IMR-90 (cell line): ENCODE measurements at regions not wholly inside any gene's neighbourhood (a gene's known extent, or its start where the extent isn't known, plus 50 kb on each side); places are given as distances from the start of the nearest gene placed in this dataset.

Source experiments
- CEBPB ChIP-seq: IDR thresholded peaks from 2 replicates; pipeline ENCODE4 v1.6.1; 2012; ENCODE audit warnings: low read depth, low read length, improper control_type of control experiment
- CTCF ChIP-seq: conservative IDR thresholded peaks from 2 replicates; pipeline ENCODE4 v1.5.1; 2012; ENCODE audit warnings: mild to moderate bottlenecking, low read depth, low read length, improper control_type of control experiment
- ELK1 ChIP-seq: fragments of 150-350 bp; IDR thresholded peaks from 2 replicates; pipeline ENCODE4 v1.6.1; 2016; ENCODE audit warnings: low read depth, mild to moderate bottlenecking, low read length, moderate library complexity, borderline replicate concordance
- FOS ChIP-seq: fragments of 150-350 bp; IDR thresholded peaks from 2 replicates; pipeline ENCODE4 v1.6.1; 2016; ENCODE audit warnings: low read depth, low read length
- MAFK ChIP-seq: IDR thresholded peaks from 2 replicates; pipeline ENCODE4 v1.6.1; 2012; ENCODE audit warnings: low read depth, low read length, improper control_type of control experiment
- MAZ ChIP-seq: IDR thresholded peaks from 2 replicates; pipeline ENCODE4 v1.6.1; 2012; ENCODE audit warnings: low read depth, mild to moderate bottlenecking, low read length, improper control_type of control experiment, moderate library complexity, borderline replicate concordance
- MXI1 ChIP-seq: IDR thresholded peaks from 2 replicates; pipeline ENCODE4 v1.6.1; 2012; ENCODE audit warnings: low read depth, mild to moderate bottlenecking, low read length, moderate library complexity, borderline replicate concordance
- POLR2A ChIP-seq: IDR thresholded peaks from 2 replicates; pipeline ENCODE4 v1.6.1; 2012; ENCODE audit warnings: mild to moderate bottlenecking, low read depth, low read length
- RAD21 ChIP-seq: IDR thresholded peaks from 2 replicates; pipeline ENCODE4 v1.6.1; 2012; ENCODE audit warnings: low read length, improper control_type of control experiment
- RCOR1 ChIP-seq: IDR thresholded peaks from 2 replicates; pipeline ENCODE4 v1.6.1; 2012; ENCODE audit warnings: mild to moderate bottlenecking, low read length, improper control_type of control experiment; ENCODE audit not compliant: insufficient replicate concordance
- RFX5 ChIP-seq: IDR thresholded peaks from 2 replicates; pipeline ENCODE4 v1.8.0; 2012; ENCODE audit warnings: low read depth, mild to moderate bottlenecking, low read length, moderate library complexity
- SMC3 ChIP-seq: fragments of 150-350 bp; IDR thresholded peaks from 2 replicates; pipeline ENCODE4 v1.6.1; 2016; ENCODE audit warnings: low read depth, mild to moderate bottlenecking, antibody characterized with exemption, low read length, moderate library complexity
- USF2 ChIP-seq: fragments of 150-350 bp; IDR thresholded peaks from 2 replicates; pipeline ENCODE4 v1.6.1; 2017; ENCODE audit warnings: mild to moderate bottlenecking, antibody characterized with exemption, low read length, low read depth

DNA sequence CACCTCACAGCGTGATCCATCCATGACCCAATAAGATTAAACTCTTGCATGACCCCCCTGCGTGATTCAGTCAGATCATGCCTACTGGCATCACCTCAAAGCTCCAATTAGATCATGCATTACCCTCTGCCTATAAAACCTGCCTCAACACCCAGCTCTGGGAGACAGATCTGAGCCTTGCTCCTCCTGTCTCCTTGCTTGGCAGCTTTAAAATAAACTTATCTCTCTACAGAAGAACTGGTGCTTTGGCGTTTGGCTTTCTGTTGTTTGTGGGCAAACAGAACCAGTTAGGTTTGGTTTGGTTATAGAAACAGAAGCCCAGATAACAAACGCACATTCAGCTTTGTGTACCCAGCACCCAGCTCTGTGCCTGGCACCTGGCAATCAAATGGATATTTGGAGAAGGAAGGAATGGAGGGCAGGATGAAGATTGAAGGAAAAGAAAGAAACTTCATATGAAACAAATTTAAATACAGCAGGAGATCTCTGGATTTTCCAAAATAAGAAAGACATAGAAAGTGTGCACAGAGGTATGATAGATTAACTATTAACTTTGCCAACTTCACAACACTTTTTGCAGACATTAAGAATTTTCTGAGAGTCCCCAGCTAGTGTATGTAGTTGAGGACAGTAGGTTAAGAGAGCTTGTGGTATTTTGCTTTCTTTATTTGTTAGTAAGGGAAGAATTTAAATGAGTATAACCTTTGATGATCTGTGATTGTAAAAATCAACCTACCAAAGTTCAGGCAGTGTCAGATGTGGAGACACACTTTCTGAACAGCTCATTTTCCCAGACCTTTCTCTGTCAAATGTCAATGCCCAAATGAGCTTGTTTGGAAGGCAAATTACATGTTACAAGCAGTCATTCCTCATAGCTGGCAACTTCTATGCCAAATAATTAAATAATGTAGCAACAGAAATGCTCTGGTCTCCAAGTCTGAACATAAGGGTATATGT, 102.1 kb upstream of the ASTN2 start:
- TF ChIP-seq CTCF (no peak), MXI1 (no peak), USF2 (no peak), POLR2A (no peak), FOS (no peak), CEBPB (no peak), RFX5 (no peak), MAFK (no peak), SMC3 (no peak), MAZ (no peak), ELK1 (no peak), RCOR1 (no peak), RAD21 (no peak)
